ENCODE measurements at regions not wholly inside any gene's neighbourhood (a gene's known extent, or its start where the extent isn't known, plus 50 kb on each side); places are given as distances from the start of the nearest gene placed in this dataset.

DNA sequence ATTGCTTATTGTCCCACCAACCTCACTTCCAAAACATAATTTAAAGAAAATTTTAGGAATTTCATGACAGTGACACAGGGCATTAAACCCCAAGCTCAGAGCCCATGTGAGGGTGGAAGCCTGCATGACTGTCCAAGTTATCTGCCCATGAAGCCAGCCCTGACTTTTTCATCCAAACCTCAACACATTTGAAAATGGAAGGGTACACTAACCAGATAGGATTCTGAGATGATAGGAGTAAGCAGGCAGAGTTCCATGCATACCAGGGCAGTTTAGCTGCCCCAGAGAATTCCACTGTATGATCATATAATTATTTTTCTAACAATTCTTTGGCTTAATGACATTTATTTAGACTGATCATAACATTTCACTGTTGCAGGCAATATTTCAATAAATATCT lies 986.0 kb downstream of the TTLL7 start:
- no peak for DNase-seq

DNA sequence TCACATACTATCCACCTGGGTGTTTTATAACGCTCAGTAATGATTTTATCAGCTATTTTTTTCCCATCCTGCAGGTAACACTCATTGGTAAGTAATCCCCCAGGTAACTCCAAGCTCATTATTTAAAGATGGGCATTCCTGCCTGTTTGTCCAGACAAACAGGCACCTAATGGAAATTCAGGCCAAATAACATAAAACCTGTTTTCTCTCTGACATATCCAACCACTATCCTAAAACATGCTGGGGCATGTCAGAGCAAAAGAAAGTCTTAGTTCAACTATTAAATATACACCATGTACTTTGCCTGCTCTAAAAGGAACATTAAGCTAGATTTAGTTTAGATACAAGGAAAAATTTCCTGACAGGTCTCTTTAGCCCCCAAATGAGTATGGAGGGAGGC lies 987.7 kb downstream of the TTLL7 start:
- DNase-seq, result no peak

DNA sequence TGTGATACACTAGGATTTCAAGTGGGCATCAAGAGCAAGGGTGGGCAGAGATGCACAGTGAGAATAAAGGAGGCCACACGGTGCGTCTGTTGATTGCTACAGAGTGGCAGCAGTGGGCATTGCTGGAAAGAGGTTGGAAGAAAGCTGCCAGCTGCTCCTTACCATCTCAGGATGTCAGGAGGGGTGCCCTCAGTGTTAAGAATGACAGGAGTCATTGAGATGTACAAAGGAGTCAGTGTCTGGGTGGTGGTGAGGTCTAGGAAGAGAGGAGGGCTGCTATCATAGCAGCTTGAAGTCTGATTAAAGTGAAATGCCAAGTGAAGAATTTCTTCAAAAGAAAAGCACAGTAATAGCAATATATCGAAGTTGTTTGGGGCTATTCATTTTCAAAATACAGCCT lies 992.7 kb downstream of the TTLL7 start:
- no peak for DNase-seq

DNA sequence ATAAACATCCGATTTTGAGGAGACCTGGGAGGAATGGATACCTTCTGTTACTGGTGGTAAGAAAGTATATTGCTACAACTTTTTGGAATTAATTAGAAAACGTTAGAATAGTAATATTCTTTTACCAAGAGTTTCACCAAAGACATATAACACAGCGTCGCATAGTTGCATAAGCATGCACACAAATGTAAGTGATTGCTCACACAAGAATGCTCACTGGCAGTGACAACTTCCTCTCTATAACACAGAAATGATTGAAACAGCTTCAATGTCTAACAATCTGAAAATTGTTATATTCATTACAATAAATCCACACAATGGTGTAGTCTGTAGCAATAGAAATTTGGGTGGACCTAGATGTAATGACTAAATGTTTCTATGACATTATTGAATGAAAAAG lies 998.6 kb downstream of the TTLL7 start:
- no peak for DNase-seq

DNA sequence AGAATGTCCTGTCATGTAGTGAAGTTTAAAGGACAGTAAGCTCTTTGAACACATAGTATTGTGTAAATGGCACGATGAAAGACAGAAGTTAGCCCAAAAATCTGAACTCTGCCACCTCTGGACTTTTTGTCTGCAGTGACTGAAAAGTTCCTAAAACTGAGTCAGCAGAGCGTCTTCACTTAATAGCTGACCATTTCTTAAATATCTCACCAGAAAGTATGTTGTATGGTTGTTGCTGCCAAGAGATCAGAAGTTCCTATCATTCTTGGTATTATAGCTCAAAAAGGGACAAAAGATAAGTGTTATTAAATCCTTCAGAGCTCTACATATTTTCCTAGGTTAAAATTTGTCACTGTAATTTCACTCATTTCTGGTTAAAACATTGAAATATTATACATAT lies 1003.0 kb downstream of the TTLL7 start:
- no peak for DNase-seq

DNA sequence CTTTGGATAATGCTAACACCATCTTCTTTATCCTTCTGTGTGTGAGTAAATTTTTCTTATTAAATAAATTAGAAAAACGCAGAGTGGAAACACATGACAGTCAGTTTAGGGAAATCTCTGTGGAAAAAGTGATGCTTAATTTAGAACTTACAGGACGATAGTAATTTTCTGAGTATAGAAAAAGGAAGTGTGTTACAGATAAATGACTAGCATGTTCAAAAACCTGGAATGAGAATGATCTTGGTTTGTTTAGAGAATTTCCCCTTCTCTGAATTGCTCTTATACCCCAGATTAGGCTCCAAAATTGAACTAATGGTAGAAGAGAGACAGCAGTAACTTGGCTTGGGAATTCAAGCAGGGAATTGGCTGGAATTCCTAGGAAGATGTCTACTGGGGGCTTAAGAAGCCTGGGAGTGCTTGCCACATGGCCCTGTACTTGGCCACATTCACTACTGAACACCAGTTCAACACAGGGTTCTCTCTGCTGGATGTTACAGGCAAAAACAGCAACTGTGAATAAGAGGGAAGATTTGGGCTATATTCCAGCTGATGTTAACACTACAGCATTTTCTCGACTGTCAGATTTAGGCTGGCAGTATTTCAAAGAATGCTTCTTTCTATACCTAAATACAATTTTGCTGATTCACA lies 1004.2 kb downstream of the TTLL7 start:
- no peak for DNase-seq

DNA sequence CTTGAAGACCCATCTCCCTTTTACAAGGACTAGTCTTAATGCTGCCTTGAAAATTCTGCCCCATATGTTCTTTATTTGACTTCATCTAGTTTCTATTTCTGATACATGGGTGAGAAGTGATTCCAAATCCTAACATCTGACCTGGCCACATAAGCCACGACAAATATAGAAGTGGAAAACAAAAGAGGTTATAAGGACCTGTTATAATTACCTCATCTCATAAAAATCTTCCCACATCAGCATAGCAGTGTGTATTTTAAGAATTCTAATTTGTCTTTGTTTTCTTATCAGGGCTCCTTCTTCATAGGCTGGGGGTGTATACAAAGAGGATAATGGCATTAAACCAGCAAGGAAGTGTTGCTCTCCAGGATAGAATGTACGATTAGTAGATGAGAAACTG lies 1007.4 kb downstream of the TTLL7 start:
- no peak for DNase-seq

DNA sequence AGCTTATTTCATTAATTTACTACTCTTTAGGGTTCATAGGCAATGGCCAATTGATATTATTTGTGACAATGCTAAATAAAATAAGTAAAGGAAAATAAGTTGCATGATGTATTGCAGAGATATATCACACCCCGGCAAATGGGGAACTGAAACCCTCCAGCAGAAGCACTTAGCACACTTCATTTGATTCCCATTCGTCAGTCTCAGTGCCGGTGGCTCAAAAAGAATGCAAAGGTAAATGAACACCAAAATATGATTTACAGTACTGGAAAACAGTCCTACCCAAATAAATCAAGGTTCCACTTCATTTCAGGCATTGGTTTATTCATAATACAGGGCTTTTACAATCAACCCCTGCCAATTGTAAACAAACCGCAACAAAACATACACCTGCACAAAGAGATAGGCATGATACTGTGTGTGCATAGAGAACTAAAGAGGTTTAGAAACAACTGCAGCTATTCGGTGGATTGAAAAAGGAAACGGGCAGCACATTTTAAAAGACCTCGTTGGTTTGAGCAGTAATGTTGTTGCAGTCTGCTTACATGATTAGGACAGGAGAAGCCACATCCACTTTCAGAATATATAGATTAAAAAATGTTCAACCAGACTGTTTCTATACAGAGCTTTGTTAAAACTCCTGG lies 1019.2 kb downstream of the TTLL7 start:
- DNase-seq, result no peak

DNA sequence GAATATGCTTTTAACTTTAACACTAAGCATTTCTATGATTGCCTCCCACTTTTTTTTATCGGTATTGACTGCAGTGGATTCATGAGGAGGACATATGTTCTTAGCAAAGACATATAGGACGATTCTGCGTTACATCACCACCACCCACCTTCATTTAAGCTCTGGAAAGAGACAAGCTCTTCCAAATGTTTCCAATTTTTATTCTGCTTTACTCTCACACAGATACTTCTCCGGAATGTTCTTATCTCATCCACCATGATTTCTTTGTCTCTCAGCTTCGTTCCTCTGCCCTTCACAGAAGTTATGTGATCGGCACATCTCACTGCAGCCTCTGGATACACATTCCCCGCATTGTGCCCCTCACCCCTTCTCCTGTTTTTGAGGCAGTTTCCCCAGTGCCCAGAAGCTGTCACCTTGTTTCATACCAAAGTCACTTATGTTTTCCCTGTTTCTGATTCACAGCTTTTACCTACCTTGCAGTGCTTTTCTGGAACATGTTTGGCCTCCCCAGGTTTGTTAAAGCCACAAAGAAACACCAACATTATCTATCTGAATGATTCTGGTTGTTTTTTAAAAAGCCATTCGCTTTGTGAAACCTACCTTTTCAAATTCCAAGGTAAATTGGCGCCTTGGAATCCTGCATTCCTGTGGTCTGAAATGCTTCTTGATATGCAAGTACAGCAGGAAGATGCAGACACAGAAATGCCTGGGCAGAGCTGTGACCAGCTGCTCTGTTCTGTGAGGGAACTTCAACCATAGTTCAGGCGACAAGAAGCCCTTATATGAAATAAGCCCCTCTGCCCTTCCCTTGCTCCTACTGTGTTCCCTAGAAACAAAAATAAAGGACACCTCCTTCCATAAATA lies 1020.2 kb downstream of the TTLL7 start:
- no peak for DNase-seq

DNA sequence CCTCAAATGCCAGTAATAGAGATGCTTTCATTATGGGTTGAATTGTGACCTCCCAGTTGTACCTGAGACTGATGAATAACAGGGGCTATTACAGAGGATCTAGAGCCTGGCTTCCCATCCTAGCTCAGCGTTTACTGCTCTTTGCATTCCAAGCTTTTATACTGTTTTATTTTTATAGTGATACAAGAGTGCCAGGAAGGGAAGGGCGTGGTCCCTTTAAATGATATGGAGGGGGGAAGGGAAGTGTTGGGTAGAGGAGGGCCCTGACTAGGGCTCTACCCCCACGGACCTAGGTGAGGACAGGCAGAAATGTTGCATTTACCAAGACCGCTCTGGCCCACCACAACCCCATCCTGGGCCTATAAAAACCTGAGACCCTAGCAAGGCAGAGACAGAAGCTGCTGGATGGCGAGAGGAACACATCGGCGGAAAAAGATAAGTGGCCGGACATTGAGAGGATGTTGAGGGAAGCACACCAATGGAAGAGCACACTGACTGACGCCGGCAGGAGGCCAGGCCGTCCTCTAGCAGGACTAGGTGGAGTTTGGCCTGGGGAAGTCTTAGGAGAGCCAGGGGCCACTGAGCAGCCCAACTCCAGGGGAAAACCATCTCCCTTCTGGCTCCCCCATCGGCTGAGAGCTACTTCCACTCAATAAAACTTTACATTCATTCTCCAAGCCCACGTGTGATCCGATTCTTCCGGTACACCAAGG lies 1025.9 kb downstream of the TTLL7 start:
- DNase-seq, result no peak

DNA sequence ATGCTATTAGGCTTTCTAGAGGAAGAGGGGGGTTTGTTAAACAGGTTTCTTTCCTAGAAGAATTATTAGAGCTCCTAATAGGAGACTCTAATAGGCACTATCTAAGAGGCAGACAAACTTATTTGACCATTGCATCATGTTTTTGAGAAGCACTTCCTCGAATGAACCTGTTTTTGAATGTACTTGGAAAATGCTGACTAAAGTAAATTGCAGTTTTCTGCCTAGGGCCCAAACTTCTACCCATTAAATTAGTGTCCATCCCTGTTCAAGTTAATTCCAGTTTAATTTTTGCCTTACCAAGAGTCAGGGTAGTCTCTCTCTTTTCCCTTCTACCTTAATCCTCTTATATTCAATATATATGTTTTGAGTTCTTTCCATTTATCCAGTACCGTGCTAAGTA lies 1029.6 kb downstream of the TTLL7 start:
- no peak for DNase-seq

DNA sequence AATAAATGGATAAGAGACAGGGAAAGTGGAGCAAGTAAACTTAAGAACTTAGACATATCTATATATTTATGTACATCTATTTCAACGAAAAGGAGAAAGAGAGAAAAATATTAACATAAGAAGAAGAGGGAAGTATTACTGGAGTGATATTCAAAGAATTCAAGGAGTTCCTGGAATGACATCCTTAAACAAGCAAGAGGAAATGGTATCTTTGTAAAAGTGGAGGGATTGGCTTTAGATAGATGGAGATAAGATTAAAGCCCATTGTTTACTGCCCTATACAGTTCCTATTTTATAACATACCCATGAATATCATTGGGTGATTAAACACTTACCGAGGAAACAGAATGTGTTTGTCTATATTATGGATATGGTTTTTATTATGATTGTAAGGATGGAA lies 1036.3 kb downstream of the TTLL7 start:
- no peak for DNase-seq

DNA sequence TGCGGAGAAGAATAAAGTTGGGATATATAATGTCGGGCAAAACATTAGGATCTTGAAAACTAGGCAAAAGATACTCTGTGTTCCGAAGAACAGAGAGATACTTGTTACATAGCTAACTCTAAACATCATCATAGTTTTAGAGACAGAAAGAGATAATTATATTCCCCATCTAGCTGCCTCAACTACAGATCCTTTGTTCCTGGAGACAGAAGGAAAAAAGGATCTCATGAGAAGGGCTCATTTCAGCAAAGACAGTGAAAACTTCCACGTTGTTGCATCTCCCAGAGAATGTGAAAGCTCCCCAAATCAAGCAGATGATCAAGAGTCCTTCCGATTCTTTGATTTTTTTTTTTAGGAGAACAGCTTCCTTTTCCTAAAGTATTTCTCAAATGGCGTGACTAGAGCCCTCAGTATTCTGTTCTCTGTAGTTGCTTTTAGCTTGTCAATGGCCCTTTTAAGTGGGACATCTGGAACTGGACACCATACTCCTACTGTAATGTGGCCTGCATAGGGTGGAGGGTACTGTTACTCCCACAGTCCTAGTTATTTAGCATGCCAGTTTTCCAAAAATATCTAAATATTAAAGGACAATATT lies 1048.2 kb downstream of the TTLL7 start:
- DNase-seq, result no peak

DNA sequence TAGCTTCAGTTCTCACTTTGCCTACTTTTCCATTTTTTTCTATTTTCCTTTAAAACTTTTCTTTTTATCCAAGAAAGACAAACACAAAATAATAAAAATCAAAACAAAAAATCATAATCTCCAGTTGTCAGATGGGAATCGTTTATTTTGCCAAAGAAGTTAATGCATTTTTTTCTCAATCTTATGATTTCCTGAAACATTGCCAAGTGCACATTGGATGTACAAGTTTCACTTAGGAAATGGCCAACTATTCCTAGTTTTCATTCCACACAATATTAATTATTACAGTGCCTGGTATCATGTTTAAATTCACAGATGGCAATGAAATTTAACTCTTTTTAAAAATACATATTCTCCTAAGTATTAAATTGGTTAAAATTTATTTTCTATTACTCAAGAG lies 1050.5 kb downstream of the TTLL7 start:
- no peak for DNase-seq

DNA sequence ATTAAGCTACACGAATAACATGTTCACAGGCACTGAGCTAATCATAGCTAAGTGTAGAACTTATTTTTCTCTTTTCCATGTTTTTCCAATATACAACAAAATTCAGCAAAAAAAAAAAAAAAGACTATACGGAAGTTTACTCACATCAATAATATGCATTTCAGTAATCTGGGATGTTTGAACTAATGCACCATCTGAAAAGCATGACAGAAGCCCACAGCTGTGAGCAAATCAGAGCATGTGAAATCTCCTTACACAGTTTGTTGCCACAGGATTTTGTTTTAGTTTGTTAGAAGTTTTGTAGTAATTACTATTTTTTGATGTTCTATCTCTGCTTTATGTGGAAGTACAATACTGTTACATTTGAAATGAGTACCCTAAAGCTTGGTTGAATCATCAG lies 1051.7 kb downstream of the TTLL7 start:
- no peak for DNase-seq

DNA sequence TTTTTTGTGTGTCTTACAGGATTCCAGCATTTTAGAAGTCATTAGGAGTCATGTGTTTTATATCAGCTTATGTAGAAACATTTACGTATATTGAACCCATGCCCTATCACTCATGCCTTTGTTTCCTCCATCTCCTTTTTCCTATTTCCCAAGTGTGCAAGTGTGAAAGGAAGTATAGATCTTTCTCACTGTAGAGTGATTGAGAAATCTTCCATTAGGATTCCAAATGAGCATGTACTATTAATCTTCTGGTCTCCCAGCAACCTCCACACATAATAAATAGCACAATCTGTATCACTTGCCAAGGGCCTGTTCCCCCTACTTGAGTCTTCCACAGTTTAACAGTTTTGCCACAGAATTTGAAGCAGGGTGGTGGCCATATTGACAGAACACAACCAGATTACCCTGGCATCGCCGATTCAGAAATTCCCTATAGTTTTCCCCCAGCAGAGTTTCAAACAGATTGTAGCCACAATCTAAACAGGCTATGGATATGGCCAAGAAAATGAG lies 1052.8 kb downstream of the TTLL7 start:
- no peak for DNase-seq

DNA sequence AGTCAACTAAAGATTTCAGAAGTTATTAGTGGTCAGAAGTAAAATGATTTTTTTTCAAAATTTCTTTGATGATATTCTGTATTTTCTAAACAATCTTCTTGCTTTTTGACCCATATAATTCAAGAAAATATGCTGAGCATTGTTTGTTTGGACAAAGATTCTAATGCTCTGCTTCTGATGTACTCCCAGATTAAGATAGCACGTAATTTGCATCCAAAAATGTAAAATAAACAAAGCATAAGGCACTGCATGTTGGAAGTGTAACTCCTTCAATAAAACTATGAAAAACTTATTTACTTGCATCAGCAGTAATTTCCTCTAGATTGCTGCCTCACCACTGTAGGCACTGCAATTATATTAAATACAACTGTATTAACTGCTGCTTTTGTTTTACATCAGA lies 1054.1 kb downstream of the TTLL7 start:
- DNase-seq, result no peak

DNA sequence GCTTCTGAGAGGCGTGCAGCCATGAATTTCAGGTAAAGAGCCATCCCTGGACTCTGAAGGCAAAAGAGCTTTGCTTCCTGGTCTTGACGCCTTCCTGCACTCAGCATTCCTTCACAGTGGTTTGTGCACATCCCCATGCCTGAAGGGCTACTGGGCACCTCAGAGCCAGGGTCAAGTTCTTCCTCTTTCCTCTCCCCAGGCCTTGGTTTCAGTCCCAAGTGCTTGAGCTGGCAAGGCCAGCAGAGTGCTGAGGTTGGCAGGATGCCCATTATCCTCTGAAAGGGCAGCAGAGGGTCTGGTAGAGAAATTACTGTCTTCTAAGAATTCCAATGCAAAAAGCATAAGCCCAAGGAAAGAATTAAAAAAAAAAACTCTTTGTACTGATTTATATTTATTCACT lies 1064.9 kb downstream of the TTLL7 start:
- DNase-seq, result no peak

DNA sequence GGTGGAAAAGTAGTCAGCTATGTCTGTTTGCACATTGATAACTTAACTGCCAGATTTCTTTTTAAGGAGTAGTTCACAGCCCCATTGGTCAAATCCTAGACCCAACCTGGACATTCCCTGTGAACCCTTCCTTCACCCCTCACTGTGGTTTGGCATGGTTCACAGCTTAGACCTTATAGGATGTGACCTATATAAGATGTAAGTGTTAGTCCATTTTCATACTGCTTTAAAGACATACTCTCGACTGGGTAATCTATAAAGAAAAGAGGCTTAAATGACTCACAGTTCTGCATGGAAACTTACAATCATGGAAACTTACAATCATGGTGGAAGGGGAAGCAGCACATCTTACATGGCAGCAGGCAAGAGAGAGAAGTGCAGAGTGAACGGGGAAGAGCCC lies 1066.2 kb downstream of the TTLL7 start:
- no peak for DNase-seq

DNA sequence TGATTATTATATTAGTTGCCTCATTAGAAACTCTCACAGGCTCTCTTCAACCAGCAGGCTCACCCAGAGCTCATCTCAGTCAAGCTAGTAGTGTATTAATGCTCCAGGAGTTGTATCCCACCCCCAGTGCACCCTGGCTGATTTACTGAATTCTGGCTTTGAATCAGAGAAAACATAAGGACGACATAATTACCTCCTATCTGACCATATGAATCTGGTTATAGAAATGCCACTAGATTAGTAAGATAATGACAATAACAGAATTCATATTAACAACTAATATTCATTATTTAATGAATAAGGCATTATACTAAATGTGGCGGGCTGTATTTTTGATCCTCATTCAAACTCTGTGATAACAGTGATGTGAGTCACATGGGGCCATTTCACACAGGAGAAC lies 1066.7 kb downstream of the TTLL7 start:
- no peak for DNase-seq

DNA sequence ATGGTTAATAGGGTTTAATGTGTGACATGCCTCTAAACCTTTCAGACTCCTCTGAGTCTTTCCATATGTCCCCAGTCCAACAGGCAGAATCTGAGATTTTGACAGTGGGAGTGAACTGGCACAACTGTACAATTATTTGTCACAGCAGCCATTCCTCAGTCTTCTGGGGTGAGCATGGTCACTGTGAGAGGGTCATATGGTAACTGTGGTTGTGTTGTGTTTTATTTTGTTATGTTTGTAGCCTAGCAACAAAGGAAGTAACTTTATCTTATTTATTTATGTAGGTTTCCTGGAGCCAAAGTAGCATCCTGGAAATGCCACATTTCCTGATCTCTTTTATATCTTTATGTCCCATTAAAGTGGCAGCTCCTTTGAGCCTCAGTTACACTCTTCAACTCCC lies 1067.9 kb downstream of the TTLL7 start:
- no peak for DNase-seq

DNA sequence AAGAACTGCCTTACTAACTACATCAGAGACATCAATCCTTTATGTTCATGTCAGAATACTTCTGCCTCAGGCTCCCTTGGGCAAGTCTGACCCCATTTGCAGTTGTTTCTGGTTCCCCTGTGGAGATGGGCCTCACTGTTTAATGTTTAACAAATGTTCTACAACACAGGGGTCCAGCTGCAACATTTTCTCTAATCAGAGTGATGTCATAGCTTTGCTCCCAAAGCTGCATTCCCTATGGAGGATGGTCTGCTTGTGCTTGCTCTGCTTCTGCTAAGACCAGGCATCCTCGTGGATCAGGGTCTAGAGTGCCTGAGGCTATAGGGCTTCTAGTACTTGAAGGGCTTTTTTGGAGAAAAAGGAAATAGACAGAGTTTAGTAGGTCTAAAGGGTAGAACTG lies 1071.2 kb downstream of the TTLL7 start:
- DNase-seq, result no peak

DNA sequence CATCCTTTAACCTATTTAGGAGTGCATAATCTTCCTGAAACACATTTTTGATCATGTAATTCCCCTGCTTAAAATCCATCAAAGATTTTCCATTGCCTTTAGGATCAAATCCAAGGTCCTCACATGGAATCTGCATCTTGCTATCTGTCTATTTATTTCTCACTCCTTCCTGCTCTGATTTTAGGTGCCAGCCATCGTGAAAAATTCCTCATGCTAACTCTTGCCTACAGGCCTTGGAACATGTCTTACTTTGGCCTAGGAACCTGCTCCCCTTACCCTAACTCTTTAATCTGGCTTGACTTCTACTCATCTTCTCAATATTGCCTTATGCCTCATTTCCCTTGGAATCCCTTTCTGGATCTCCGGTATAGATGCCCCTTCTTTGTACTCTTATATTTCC lies 1074.3 kb downstream of the TTLL7 start:
- DNase-seq, result no peak
